ENCODE measurements at regions not wholly inside any gene's neighbourhood (a gene's known extent, or its start where the extent isn't known, plus 50 kb on each side); places are given as distances from the start of the nearest gene placed in this dataset.

DNA sequence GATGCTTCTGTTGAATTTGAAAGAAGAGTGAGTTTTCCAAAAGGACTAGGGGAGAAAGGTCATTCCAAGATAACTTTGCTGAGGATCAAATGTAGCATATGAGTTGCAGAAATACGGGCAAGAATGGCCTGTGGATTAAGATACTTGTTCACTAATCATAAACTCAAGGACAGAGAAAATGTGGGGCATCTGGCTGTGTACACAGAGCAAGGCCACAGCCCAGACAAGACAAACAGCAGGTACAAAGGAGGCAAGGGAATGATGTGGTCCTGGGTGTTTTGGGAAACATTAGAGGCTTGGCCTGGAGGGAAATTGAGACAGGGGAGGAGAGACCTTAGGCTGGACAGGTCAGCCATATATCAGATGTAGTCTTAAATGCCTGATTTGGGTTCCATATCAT lies 254.8 kb downstream of the TTC32 start:
- Histone ChIP-seq H3K4me3 (ENCODE audit: control extremely low read depth in 1 of 5, extremely low read depth in 1 of 5, insufficient read depth in 1 of 5, low read depth in 2 of 5, low read length in 4 of 5) (no peak overlapping the region), H3K36me3 (replicated peaks in 1 of 2; ENCODE audit: control extremely low read depth in 1 of 2, control insufficient read depth in 1 of 2, extremely low read depth in 1 of 2, insufficient read depth in 2 of 2, low read length in 1 of 2) (no peaks in the 10 kb centered on the region), H3K4me2 (replicated peaks; ENCODE audit: low read depth, low read length, poor library complexity, severe bottlenecking) (no peak overlapping the region), H4K20me1 (ENCODE audit: control insufficient read depth, insufficient read depth, low read length, poor library complexity, severe bottlenecking) (no peaks in the 10 kb centered on the region), H3K27ac (ENCODE audit: low read length in 2 of 2) (no peak overlapping the region), H3K79me2 (ENCODE audit: control insufficient read depth, insufficient read depth, low read length) (no peaks in the 10 kb centered on the region), H3K9ac (ENCODE audit: low read length) (no peak overlapping the region), H3K4me1 (ENCODE audit: control insufficient read depth in 2 of 2, insufficient read depth in 2 of 2, low read length in 2 of 2) (no peaks in the 10 kb centered on the region), H3K27me3 (replicated peaks in 1 of 4; ENCODE audit: control extremely low read depth in 1 of 4, control insufficient read depth in 3 of 4, insufficient read depth in 4 of 4, low read length in 3 of 4) (no peaks in the 10 kb centered on the region), H3K9me3 (ENCODE audit: control extremely low read depth in 1 of 3, control insufficient read depth in 2 of 3, insufficient read depth in 1 of 3, low read length in 2 of 3) (no peaks in the 10 kb centered on the region), H2AFZ (ENCODE audit: insufficient read depth, low read depth, low read length, poor library complexity, severe bottlenecking) (no peak overlapping the region)
- DNase-seq (no peak), ATAC-seq (ENCODE audit: low read depth) (no peak)
- POLR2A ChIA-PET, result no interaction called here
- intact Hi-C loops (cut with micrococcal nuclease), result no loop called here
- no peak for TF ChIP-seq EZH2 (IDR thresholded peaks at IDR 0.05; ENCODE audit: borderline replicate concordance, insufficient read depth, low read depth, low read length, poor library complexity, severe bottlenecking)
- TF ChIP-seq, protein P1, sequence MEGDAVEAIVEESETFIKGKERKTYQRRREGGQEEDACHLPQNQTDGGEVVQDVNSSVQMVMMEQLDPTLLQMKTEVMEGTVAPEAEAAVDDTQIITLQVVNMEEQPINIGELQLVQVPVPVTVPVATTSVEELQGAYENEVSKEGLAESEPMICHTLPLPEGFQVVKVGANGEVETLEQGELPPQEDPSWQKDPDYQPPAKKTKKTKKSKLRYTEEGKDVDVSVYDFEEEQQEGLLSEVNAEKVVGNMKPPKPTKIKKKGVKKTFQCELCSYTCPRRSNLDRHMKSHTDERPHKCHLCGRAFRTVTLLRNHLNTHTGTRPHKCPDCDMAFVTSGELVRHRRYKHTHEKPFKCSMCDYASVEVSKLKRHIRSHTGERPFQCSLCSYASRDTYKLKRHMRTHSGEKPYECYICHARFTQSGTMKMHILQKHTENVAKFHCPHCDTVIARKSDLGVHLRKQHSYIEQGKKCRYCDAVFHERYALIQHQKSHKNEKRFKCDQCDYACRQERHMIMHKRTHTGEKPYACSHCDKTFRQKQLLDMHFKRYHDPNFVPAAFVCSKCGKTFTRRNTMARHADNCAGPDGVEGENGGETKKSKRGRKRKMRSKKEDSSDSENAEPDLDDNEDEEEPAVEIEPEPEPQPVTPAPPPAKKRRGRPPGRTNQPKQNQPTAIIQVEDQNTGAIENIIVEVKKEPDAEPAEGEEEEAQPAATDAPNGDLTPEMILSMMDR (IDR thresholded peaks at IDR 0.05), result no peak
- H3K4me3 Mint-ChIP-seq, result no peak overlapping the region
- CTCF ChIA-PET, result no interaction called here
- no peak overlapping the region for H3K27ac Mint-ChIP-seq
- no peaks in the 10 kb centered on the region for H3K4me1 Mint-ChIP-seq
- no CpG with 5 or more reads among the region's 1 CpG for WGBS (ENCODE audit: insufficient coverage)
- H3K27me3 Mint-ChIP-seq, result peaks cover 3% of the 10 kb centered on the region
- no peaks in the 10 kb centered on the region for H3K9me3 Mint-ChIP-seq (ENCODE audit: insufficient read depth)

DNA sequence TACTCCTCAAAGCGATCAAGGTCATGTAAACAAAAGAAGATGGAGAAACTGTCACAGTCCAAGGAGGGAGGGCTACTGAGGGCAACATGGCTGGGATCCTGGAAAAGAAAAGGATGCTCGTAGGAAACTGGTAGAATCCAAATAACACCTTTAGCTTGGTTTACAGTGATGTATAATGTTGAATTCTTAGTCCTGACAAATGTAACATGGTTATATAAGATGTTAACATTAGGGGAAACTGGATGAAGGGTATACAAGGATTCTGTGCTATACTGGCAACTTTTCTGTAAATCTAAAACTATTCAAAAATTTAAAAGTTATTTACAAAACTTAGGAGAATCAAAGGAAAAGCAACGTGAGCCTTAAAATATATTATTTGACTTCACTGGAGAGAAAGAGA lies 257.0 kb downstream of the TTC32 start:
- H3K4me3 ChIP-seq (ENCODE audit: control extremely low read depth in 1 of 5, extremely low read depth in 1 of 5, insufficient read depth in 1 of 5, low read depth in 2 of 5, low read length in 4 of 5), result no peak overlapping the region
- H3K27me3 ChIP-seq (replicated peaks in 1 of 4; ENCODE audit: control extremely low read depth in 1 of 4, control insufficient read depth in 3 of 4, insufficient read depth in 4 of 4, low read length in 3 of 4), result no peaks in the 10 kb centered on the region
- WGBS (ENCODE audit: insufficient coverage), result no CpG with 5 or more reads among the region's 3 CpGs
- H3K9ac ChIP-seq (ENCODE audit: low read length), result no peak overlapping the region
- no peak for DNase-seq
- no peaks in the 10 kb centered on the region for H3K9me3 ChIP-seq (ENCODE audit: control extremely low read depth in 1 of 3, control insufficient read depth in 2 of 3, insufficient read depth in 1 of 3, low read length in 2 of 3)
- Mint-ChIP-seq H3K4me3 (no peak overlapping the region), H3K27ac (no peak overlapping the region), H3K9me3 (ENCODE audit: insufficient read depth) (no peaks in the 10 kb centered on the region), H3K4me1 (no peaks in the 10 kb centered on the region), H3K27me3 (peaks cover 3% of the 10 kb centered on the region)
- no peaks in the 10 kb centered on the region for H3K36me3 ChIP-seq (replicated peaks in 1 of 2; ENCODE audit: control extremely low read depth in 1 of 2, control insufficient read depth in 1 of 2, extremely low read depth in 1 of 2, insufficient read depth in 2 of 2, low read length in 1 of 2)
- intact Hi-C loops (cut with micrococcal nuclease), result no loop called here
- TF ChIP-seq, protein P1 (IDR thresholded peaks at IDR 0.05), result no peak
- TF ChIP-seq EZH2 (IDR thresholded peaks at IDR 0.05; ENCODE audit: borderline replicate concordance, insufficient read depth, low read depth, low read length, poor library complexity, severe bottlenecking), result no peak
- no peak for ATAC-seq (ENCODE audit: low read depth)
- no peak overlapping the region for H3K4me2 ChIP-seq (replicated peaks; ENCODE audit: low read depth, low read length, poor library complexity, severe bottlenecking)
- H3K27ac ChIP-seq (ENCODE audit: low read length in 2 of 2), result no peak overlapping the region
- POLR2A ChIA-PET, result no interaction called here
- no peaks in the 10 kb centered on the region for H4K20me1 ChIP-seq (ENCODE audit: control insufficient read depth, insufficient read depth, low read length, poor library complexity, severe bottlenecking)
- CTCF ChIA-PET, result no interaction called here
- no peak overlapping the region for H2AFZ ChIP-seq (ENCODE audit: insufficient read depth, low read depth, low read length, poor library complexity, severe bottlenecking)
- no peaks in the 10 kb centered on the region for H3K4me1 ChIP-seq (ENCODE audit: control insufficient read depth in 2 of 2, insufficient read depth in 2 of 2, low read length in 2 of 2)
- no peaks in the 10 kb centered on the region for H3K79me2 ChIP-seq (ENCODE audit: control insufficient read depth, insufficient read depth, low read length)

Measured in B cell (primary cell).